Endothelial cell of umbilical vein (primary cell): ENCODE measurements at regions not wholly inside any gene's neighbourhood (a gene's known extent, or its start where the extent isn't known, plus 50 kb on each side); places are given as distances from the start of the nearest gene placed in this dataset.
A peak's percentile ranks its signal among the peaks of the same experiment; 100 is the strongest.

Source experiments
- BruUV-seq: library from RNA; stranded (reverse); fragments of 400-500 nt; replicated peaks from 2 replicates; lab custom pipeline; 2021; lab: Mats Ljungman, UMichigan
- CTCF ChIA-PET: fragments of 300-600, 350-600 bp; sonication (Branson Sonifier 250); formaldehyde crosslinking; loops from one replicate; lab custom pipeline; 2021; ENCODE audit warnings: antibody characterized with exemption, inconsistent platforms; lab: Charles Lee
- POLR2A ChIA-PET: fragments of 300-600, 350-600 bp; sonication (Branson Sonifier 250); formaldehyde crosslinking; loops from one replicate; lab custom pipeline; 2021; ENCODE audit warnings: antibody characterized with exemption, inconsistent platforms; lab: Charles Lee
- DNase-seq: peaks from one replicate; pipeline ENCODE4 v3.0.0-alpha.2; 2011; ENCODE audit warnings: low read depth, low spot score
- FAIRE-seq: peaks from 2 replicates; lab custom pipeline; 2011; peaks lifted over from hg19 to GRCh38; lab: Jason Lieb, UNC
- H2AFZ ChIP-seq: 2 replicates; pipeline ENCODE4 v1.6.0; 2012; ENCODE audit warnings: low read depth, low read length, control low read depth, inconsistent platforms
- H3K27ac ChIP-seq: 2 replicates; pipeline ENCODE4 v1.5.1; 2011; ENCODE audit warnings: low read depth, mild to moderate bottlenecking, control low read depth, low read length, moderate library complexity; ENCODE audit not compliant: insufficient read depth
- H3K27me3 ChIP-seq, 2 experiments: 2 replicates each; pipeline versions ENCODE4 v1.6.0 to v1.6.1; 2011; ENCODE audit warnings: low read length in 2 of 2, mixed read lengths in 1 of 2; ENCODE audit not compliant: control insufficient read depth in 2 of 2, insufficient read depth in 2 of 2
- H3K36me3 ChIP-seq, 2 experiments: 2 replicates in 1 of 2; 3 replicates in 1 of 2; pipeline ENCODE4 v1.5.1; 2011; ENCODE audit warnings: low read length in 2 of 2, mild to moderate bottlenecking in 1 of 2, moderate library complexity in 1 of 2; ENCODE audit not compliant: control insufficient read depth in 2 of 2, insufficient read depth in 2 of 2; ENCODE audit errors: extremely low read depth in 1 of 2
- H3K4me1 ChIP-seq: 3 replicates; pipeline ENCODE4 v1.5.1; 2011; ENCODE audit warnings: mild to moderate bottlenecking, low read length; ENCODE audit not compliant: control insufficient read depth, insufficient read depth; ENCODE audit errors: extremely low read depth
- H3K4me2 ChIP-seq: 2 replicates; pipeline ENCODE4 v1.6.1; 2011; ENCODE audit warnings: low read length, control low read depth, mixed read lengths; ENCODE audit not compliant: insufficient read depth
- H3K4me3 ChIP-seq, 3 experiments: fragments of 200-600 bp in 1 of 3; sonication (generic), shearing (Covaris generic) in 1 of 3; replicated peaks in 1 of 3; 2 replicates each; pipeline ENCODE4 v1.5.1; 2011 to 2016; ENCODE audit warnings: control low read depth in 3 of 3, low read length in 3 of 3, mild to moderate bottlenecking in 2 of 3, inconsistent platforms in 1 of 3, low read depth in 1 of 3, moderate library complexity in 1 of 3; ENCODE audit not compliant: insufficient read depth in 1 of 3
- H3K79me2 ChIP-seq: 2 replicates; pipeline ENCODE4 v1.6.0; 2012; ENCODE audit warnings: low read length, inconsistent platforms; ENCODE audit not compliant: control insufficient read depth, insufficient read depth
- H3K9ac ChIP-seq: replicated peaks from 2 replicates; pipeline ENCODE3; 2011; ENCODE audit warnings: low read length, control low read depth; ENCODE audit not compliant: insufficient read depth; ENCODE audit errors: extremely low read depth
- H3K9me1 ChIP-seq: replicated peaks from 3 replicates; pipeline ENCODE4 v1.6.0; 2011; ENCODE audit warnings: mild to moderate bottlenecking, low read length; ENCODE audit not compliant: control insufficient read depth, insufficient read depth; ENCODE audit errors: extremely low read depth
- H3K9me3 ChIP-seq: replicated peaks from 2 replicates; pipeline ENCODE4 v1.5.1; 2012; ENCODE audit warnings: low read length, inconsistent platforms; ENCODE audit not compliant: control insufficient read depth, insufficient read depth
- H4K20me1 ChIP-seq: replicated peaks from 2 replicates; pipeline ENCODE3; 2011; ENCODE audit warnings: mild to moderate bottlenecking, low read length; ENCODE audit not compliant: control insufficient read depth, insufficient read depth; ENCODE audit errors: extremely low read depth
- CTCF ChIP-seq, 2 donors: IDR thresholded peaks; 1 replicate in 1 of 2; 2 replicates in 1 of 2; pipeline ENCODE4 v1.5.1; 2011; ENCODE audit warnings: low read length in 2 of 2, mild to moderate bottlenecking in 2 of 2, moderate library complexity in 2 of 2, control low read depth in 1 of 2, inconsistent platforms in 1 of 2, low read depth in 1 of 2; ENCODE audit not compliant: insufficient read depth in 1 of 2; ENCODE audit errors: extremely low read depth in 1 of 2
- EZH2 ChIP-seq: IDR thresholded peaks from 2 replicates; pipeline ENCODE4 v1.6.1; 2012; ENCODE audit warnings: borderline replicate concordance, low read depth, mild to moderate bottlenecking, moderate library complexity, low read length, inconsistent platforms; ENCODE audit not compliant: severe bottlenecking
- FOS ChIP-seq: IDR thresholded peaks from 2 replicates; pipeline ENCODE4 v1.6.1; 2011; ENCODE audit warnings: mild to moderate bottlenecking, low read length, moderate library complexity, borderline replicate concordance; ENCODE audit not compliant: insufficient read depth
- GATA2 ChIP-seq: IDR thresholded peaks from 2 replicates; pipeline ENCODE4 v1.7.0; 2011; ENCODE audit warnings: low read depth, mild to moderate bottlenecking, moderate library complexity, mixed read lengths, low read length; ENCODE audit not compliant: insufficient read length, insufficient read depth
- JUN ChIP-seq: IDR thresholded peaks from 2 replicates; pipeline ENCODE4 v1.6.1; 2011; ENCODE audit warnings: borderline replicate concordance, low read depth; ENCODE audit not compliant: insufficient read length, insufficient read depth
- MAX ChIP-seq: IDR thresholded peaks from 2 replicates; pipeline ENCODE4 v1.6.1; 2011; ENCODE audit not compliant: insufficient read depth, insufficient read length
- POLR2A ChIP-seq: IDR thresholded peaks from 2 replicates; pipeline ENCODE4 v1.6.1; 2012; ENCODE audit warnings: low read depth, mild to moderate bottlenecking, control low read depth, low read length
- POLR2AphosphoS5 ChIP-seq: IDR thresholded peaks from 2 replicates; pipeline ENCODE4 v1.6.1; 2012; ENCODE audit warnings: low read depth, mild to moderate bottlenecking, control low read depth, low read length, moderate library complexity; ENCODE audit not compliant: insufficient read depth
- dilution Hi-C: fragments of 300-500 bp; cut with MboI; formaldehyde crosslinking; loops from one replicate; pipeline ENCODE4 v1.15.0; 2019; ENCODE audit warnings: low sequenced_read_pairs; ENCODE audit not compliant: extremely low pct_ligation_motif_present
- intact Hi-C: fragments of 100-400 bp; cut with micrococcal nuclease; formaldehyde crosslinking; loops from one replicate; pipeline ENCODE4 v1.10.0; 2022

- Histone ChIP-seq H3K4me2 (no peak overlapping the region), H3K79me2 (no peaks in the 10 kb centered on the region), H3K9ac (no peak overlapping the region), H3K36me3 (no peaks in the 10 kb centered on the region), H3K9me3 (no peaks in the 10 kb centered on the region), H4K20me1 (no peaks in the 10 kb centered on the region), H2AFZ (no peak overlapping the region), H3K9me1 (no peaks in the 10 kb centered on the region), H3K27ac (no peak overlapping the region), H3K4me1 (no peaks in the 10 kb centered on the region), H3K4me3 (no peak overlapping the region), H3K27me3 (no peaks in the 10 kb centered on the region)
- dilution Hi-C loops (no loop called here), intact Hi-C loops (no loop called here)
- TF ChIP-seq MAX: no peak
- TF ChIP-seq CTCF (IDR thresholded peaks at IDR 0.05; ENCODE audit: extremely low read depth in 1 of 2, insufficient read depth in 1 of 2, low read depth in 1 of 2, low read length in 2 of 2): no peak
- TF ChIP-seq FOS: no peak
- no peak for TF ChIP-seq GATA2
- no peak for TF ChIP-seq POLR2AphosphoS5
- no peak for TF ChIP-seq POLR2A
- TF ChIP-seq EZH2: no peak
- TF ChIP-seq JUN: no peak
- DNase-seq (peak; percentile 66), FAIRE-seq (no peak)
- CTCF ChIA-PET: interaction anchor here (1.2 kb wide), 1 partner anchor 16 kb away, joined by 4 read pairs; no protein-coding TSS in a partner anchor
- no TSS peak for BruUV-seq
- POLR2A ChIA-PET: no interaction called here
These were observed 620.1 kb downstream of the COL12A1 start for GRCh38 chr6:74585753-74586152.
